Heart right ventricle (tissue), 16 donors: ENCODE measurements at regions not wholly inside any gene's neighbourhood (a gene's known extent, or its start where the extent isn't known, plus 50 kb on each side); places are given as distances from the start of the nearest gene placed in this dataset.

Experiments used
- ATAC-seq, 8 donors: fragments of 200-7000 bp; cut with Tn5 transposase; one replicate each; pipeline ENCODE4 v1.9.1; 2020; ENCODE audit warnings: mild to moderate bottlenecking in 8 of 8, moderate library complexity in 8 of 8, moderate number of reproducible peaks in 1 of 8
- DNase-seq, 2 donors: peaks; one replicate each; pipeline ENCODE4 v3.0.0-alpha.2; 2020
- H3K27ac ChIP-seq, 10 donors: fragments of 200-600 bp; sonication (generic) in 2 of 10; one replicate each; pipeline versions ENCODE4 v1.5.0 to v1.8.0; 2020 to 2022; ENCODE audit warnings: mild to moderate bottlenecking in 3 of 10
- H3K27me3 ChIP-seq, 7 donors: fragments of 200-600 bp; one replicate each; pipeline ENCODE4 v1.8.0; 2021 to 2022; ENCODE audit warnings: mild to moderate bottlenecking in 2 of 7
- H3K36me3 ChIP-seq, 9 donors: fragments of 200-600 bp; sonication (generic) in 1 of 9; one replicate each; pipeline versions ENCODE4 v1.5.0 to v1.8.0; 2020 to 2022; ENCODE audit warnings: mild to moderate bottlenecking in 2 of 9
- H3K4me1 ChIP-seq, 9 donors: fragments of 200-600 bp; sonication (generic) in 1 of 9; one replicate each; pipeline versions ENCODE4 v1.5.0 to v1.8.0; 2020 to 2022; ENCODE audit warnings: mild to moderate bottlenecking in 4 of 9
- H3K4me3 ChIP-seq, 10 donors: fragments of 200-600 bp; sonication (generic) in 2 of 10; one replicate each; pipeline versions ENCODE4 v1.5.0 to v1.8.0; 2020 to 2022; ENCODE audit warnings: mild to moderate bottlenecking in 7 of 10, moderate library complexity in 2 of 10
- H3K9me3 ChIP-seq, 11 donors: fragments of 200-600 bp in 10 of 11; sonication (generic) in 2 of 11; one replicate each; pipeline versions ENCODE4 v1.5.0 to v1.8.0; 2013 to 2022; ENCODE audit warnings: mild to moderate bottlenecking in 2 of 11, control low read depth in 1 of 11, moderate library complexity in 1 of 11
- CTCF ChIP-seq, 9 donors: fragments of 200-600 bp; sonication (generic) in 2 of 9; IDR thresholded peaks; one replicate each; pipeline versions ENCODE4 v1.5.0 to v1.8.0; 2021 to 2022; ENCODE audit warnings: antibody characterized with exemption in 9 of 9, mild to moderate bottlenecking in 5 of 9, moderate library complexity in 1 of 9
- WGBS, 2 donors: extraction: QIAGEN DNeasy Blood & Tissue Kit; methylation state at CpG; one replicate each; pipeline ENCODE4 v1.1.7; 2013; ENCODE audit warnings: inconsistent platforms in 1 of 2; 5-methylcytosine and 5-hydroxymethylcytosine counted together
- intact Hi-C, 10 donors: fragments of 100-400 bp; cut with DNase I; formaldehyde crosslinking; loops; one replicate each; pipeline versions ENCODE4 v1.11.1 to v1.14.2; 2022
- donor health status: Arrhythmogenic right ventricular cardiomyopathy.
- donor health status: ischemic (EF 13 %, LVEDD 7.1; RV severe dilation, severe dysfunction).
- donor health status: healthy with polysubstance abuse.
- donor health status: DM: no; HTN: yes; CAD: no.
- donor health status: DM: no; HTN: no; CAD: no.
- donor health status: ischemic (EF 25% LVEDD 6.9; RV normal size, moderate dysfunction).
- donor health status: ischemic (EF 25% LVEDD 5.7; RV mildly dilated, moderate dysfunction).
- donor health status: healthy.
- donor health status: DM: yes; HTN: yes; CAD: no.
- donor health status: Ischemic cardiomyopathy.
- donor health status: ischemic (EF 35%, LVEDD 5.7; RV mildly dilated, moderate dysfunction).
- donor health status: nonischemic (EF 11% LVEDD 7.7; RV severe dilation, severe dysfunction).
- donor health status: DM: yes; HTN: yes; CAD: no.
- donor health status: PGD.
- donor health status: ischemic (EF 29% LVEDD 5.4; RV normal size, mild dysfunction).
- donor health status: nonischemic (EF 23%, LVEDD 6.1; RV moderate dilation, normal function).

GRCh38 chr14:43359317-43359716 is 1147.8 kb downstream of the FSCB start:
- Histone ChIP-seq H3K4me3 (no peak overlapping the region), H3K9me3 (no peaks in the 10 kb centered on the region), H3K27me3 (no peaks in the 10 kb centered on the region), H3K36me3 (no peaks in the 10 kb centered on the region), H3K27ac (no peak overlapping the region), H3K4me1 (no peaks in the 10 kb centered on the region)
- TF ChIP-seq CTCF (IDR thresholded peaks at IDR 0.05): no peak
- intact Hi-C loops: no loop called here
- no peak for DNase-seq
- no peak for ATAC-seq
- WGBS, 2 donors: 78 to 89% methylated on average over 4 of the region's 4 CpGs

GRCh38 chr14:43356979-43357545 is 1150.0 kb downstream of the FSCB start:
- H3K36me3 ChIP-seq: no peaks in the 10 kb centered on the region
- no peak for TF ChIP-seq CTCF (IDR thresholded peaks at IDR 0.05)
- no peak for ATAC-seq
- H3K4me3 ChIP-seq: no peak overlapping the region
- no peaks in the 10 kb centered on the region for H3K4me1 ChIP-seq
- intact Hi-C loops: no loop called here
- no peaks in the 10 kb centered on the region for H3K27me3 ChIP-seq
- H3K9me3 ChIP-seq: no peaks in the 10 kb centered on the region
- H3K27ac ChIP-seq: no peak overlapping the region
- no peak for DNase-seq

GRCh38 chr14:43356382-43356781 is 1150.7 kb downstream of the FSCB start:
- no peaks in the 10 kb centered on the region for H3K9me3 ChIP-seq
- no peak overlapping the region for H3K27ac ChIP-seq
- no peaks in the 10 kb centered on the region for H3K36me3 ChIP-seq
- no peak overlapping the region for H3K4me3 ChIP-seq
- TF ChIP-seq CTCF (IDR thresholded peaks at IDR 0.05): no peak
- no peak for DNase-seq
- ATAC-seq: no peak
- WGBS, 2 donors: 65 to 68% methylated on average over 1 of the region's 1 CpG
- intact Hi-C loops: no loop called here
- no peaks in the 10 kb centered on the region for H3K27me3 ChIP-seq
- no peaks in the 10 kb centered on the region for H3K4me1 ChIP-seq

- no peak overlapping the region for H3K4me3 ChIP-seq
- H3K27me3 ChIP-seq: no peaks in the 10 kb centered on the region
- no peak for TF ChIP-seq CTCF (IDR thresholded peaks at IDR 0.05)
- no peak overlapping the region for H3K27ac ChIP-seq
- H3K9me3 ChIP-seq: peaks cover 0 to 21% (median 0%) of the 10 kb centered on the region in 11 donors
- H3K4me1 ChIP-seq: no peaks in the 10 kb centered on the region
- 67 to 74% methylated on average over 3 of the region's 3 CpGs for WGBS, 2 donors
- ATAC-seq (no peak), DNase-seq (no peak)
- no peaks in the 10 kb centered on the region for H3K36me3 ChIP-seq
- intact Hi-C loops: no loop called here
These were observed 1165.2 kb downstream of the FSCB start for GRCh38 chr14:43341921-43342320.
